ENCODE measurements at regions not wholly inside any gene's neighbourhood (a gene's known extent, or its start where the extent isn't known, plus 50 kb on each side); places are given as distances from the start of the nearest gene placed in this dataset.

DNA sequence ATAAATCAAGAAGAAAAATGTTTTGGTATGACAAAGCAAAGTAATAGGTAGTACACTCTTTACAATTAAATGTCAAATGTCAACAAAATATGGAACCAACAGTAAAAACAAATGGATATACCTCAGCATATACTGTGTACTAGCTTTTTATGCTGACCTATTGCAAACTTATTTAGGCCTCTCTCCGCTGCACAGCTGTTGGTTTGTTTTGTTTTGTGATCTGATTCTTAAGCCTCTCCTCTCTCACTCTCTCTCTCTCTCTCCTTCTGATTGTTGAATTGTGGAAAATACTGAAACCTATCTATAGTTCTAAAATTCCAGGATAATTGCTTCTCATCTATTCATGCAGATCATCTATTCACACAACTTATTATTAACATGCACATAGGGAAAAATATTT, 154.9 kb upstream of the ARHGAP28 start:
- DNase-seq, result no peak

GRCh38 chr18:6575908-6576307, 153.6 kb upstream of the ARHGAP28 start:
- no peak for DNase-seq

- DNase-seq, result peak; percentile 26
Measured at GRCh38 chr18:6576718-6577375, 152.7 kb upstream of the ARHGAP28 start.

- no peak for DNase-seq
Measured at GRCh38 chr18:6578686-6579085, 150.8 kb upstream of the ARHGAP28 start.

- DNase-seq, result no peak
Measured at GRCh38 chr18:6579486-6579885, 150.0 kb upstream of the ARHGAP28 start.

DNA sequence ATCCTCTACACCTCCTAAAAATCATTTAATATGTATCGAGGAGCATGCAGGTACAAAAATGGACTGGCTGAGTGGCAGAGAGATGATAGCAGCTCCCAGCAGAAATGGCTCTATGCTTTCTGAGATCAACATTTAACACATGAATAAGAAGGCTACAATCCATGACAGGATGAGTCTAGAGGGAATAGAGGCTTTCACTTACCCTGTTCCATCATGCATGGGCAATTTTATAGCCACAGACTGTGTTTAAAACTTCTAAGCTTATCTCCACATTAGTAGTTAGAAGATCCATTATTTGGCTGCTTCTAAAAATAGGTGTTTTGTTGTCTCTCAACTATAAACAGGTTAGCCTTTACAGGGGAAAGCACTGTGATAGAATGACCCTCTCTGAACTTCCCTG, 149.1 kb upstream of the ARHGAP28 start:
- DNase-seq, result no peak

DNA sequence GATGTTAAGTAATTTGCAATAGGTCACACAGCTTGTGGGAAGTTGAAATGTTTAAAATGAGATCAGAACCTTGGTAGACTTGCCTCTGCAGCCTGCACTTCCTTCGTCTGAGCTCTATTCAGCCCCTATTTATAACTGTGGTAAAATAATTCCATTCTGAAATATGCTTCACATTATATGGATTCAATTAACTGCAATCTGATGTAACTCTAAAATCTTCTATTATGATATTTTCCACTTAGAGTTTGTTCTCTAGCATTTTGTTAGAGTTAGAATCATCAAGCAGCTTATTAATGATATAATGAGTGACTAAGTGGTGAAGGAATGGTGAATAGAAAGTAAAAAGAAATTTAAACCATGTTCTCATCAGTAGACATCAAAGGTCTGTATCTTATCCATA, 139.6 kb upstream of the ARHGAP28 start:
- DNase-seq, result no peak

DNA sequence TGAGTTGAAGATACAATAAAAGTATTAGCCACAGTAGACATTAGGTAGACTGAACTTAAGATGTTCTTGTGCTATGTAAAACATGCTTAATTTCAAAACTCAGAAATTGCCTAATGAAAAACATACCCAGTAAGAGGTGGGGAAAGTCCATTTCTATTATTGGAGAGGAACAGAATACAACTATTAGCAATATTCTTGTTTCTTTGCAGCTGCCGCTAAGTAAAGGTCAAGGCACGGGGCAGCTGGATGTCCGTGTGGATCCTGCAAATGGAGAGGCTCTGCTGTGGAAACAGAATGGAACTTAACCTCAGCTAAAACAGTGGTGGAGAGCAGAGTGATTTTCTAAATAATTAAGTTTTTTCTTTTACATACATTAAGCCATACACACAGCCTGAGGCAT, 139.2 kb upstream of the ARHGAP28 start:
- DNase-seq, result no peak

GRCh38 chr18:6591491-6591890, 138.0 kb upstream of the ARHGAP28 start:
- DNase-seq, result peak; percentile 48

DNA sequence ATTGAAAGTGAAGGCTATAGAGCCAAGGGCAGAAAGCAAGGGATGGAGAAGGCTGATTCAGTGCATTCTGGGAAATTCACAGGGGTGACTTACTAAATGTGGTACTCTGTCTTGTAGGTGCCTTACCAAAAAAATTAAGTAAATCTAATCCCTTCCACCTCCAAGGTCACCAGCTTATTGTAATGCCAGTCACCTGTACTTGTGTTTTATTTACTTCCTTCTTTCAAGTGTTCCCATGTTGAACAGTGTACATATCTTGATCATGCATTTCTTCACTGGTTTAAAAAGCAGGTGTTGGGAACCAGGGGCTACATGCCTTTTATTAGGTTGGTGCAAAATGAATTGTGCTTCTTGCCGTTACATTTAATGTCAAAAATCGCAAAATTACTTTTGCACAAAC, 137.0 kb upstream of the ARHGAP28 start:
- no peak for DNase-seq

GRCh38 chr18:6593142-6593885, 136.2 kb upstream of the ARHGAP28 start:
- peak; percentile 21 for DNase-seq

DNA sequence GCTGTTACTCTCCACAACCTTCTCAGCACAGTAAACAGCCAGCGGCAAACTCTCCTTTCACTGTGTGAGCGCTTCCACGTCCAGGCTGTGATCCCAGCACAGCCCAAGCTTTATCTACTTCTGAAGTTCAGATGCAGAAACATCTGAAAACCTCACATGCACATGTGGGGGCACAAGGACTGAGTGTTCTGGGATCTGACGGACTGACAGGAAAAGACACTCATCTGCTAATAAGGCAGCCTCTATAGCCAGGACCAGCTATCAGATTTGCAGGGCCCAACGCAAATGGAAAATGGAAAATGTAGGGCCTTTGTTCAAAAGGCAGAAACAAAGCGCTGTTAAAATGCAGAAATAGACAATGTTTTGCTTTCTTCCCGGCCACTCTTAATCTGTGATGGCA, 133.8 kb upstream of the ARHGAP28 start:
- no peak for DNase-seq

- no peak for DNase-seq
Measured at GRCh38 chr18:6598657-6599056, 130.9 kb upstream of the ARHGAP28 start.

DNA sequence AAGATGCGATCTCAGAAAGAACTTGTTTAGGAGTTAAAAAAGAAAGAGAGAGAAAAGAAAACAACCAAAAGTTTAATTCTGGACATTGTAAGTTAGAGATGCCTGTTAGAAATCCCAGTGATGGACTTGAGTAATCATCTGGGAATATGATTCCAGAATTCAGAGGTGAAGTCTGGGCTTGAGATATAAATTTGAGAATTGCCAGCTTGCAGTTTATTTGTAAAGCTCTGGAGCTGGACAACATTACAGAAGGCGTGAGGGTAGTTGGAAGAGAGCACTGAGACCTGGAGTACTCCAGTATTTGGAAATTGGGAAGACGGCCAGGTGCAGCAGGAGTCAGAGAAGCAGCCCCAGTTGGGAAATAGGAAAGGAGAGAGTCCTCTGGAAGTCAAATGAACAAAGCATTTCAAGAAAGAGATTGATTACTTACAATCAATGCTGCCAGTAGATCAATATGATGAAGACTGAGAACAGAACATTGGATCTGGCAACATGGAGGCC, 128.8 kb upstream of the ARHGAP28 start:
- no peak for DNase-seq

DNA sequence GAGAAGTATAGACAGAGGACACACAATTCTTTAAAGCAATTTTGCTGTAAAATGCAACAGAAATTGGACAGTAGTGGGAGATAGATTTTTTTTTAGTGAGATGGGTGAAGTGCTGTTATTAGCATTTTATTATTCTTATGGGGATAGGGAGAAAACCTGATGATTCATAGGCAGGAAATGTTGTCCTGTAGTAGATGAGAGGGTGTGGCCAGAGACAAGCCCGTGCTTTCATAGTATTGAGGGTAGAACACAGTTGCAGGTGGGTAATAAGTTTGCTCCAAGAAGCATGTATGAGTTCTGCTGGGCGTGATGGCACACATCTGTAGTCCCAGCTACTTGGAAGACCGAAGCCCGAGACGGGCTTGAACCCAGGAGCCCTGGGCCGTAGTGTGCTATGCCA, 128.3 kb upstream of the ARHGAP28 start:
- DNase-seq, result no peak

- no peak for DNase-seq
Measured at GRCh38 chr18:6602365-6602764, 127.2 kb upstream of the ARHGAP28 start.

- DNase-seq, result no peak
Measured at GRCh38 chr18:6604573-6604941, 125.0 kb upstream of the ARHGAP28 start.

DNA sequence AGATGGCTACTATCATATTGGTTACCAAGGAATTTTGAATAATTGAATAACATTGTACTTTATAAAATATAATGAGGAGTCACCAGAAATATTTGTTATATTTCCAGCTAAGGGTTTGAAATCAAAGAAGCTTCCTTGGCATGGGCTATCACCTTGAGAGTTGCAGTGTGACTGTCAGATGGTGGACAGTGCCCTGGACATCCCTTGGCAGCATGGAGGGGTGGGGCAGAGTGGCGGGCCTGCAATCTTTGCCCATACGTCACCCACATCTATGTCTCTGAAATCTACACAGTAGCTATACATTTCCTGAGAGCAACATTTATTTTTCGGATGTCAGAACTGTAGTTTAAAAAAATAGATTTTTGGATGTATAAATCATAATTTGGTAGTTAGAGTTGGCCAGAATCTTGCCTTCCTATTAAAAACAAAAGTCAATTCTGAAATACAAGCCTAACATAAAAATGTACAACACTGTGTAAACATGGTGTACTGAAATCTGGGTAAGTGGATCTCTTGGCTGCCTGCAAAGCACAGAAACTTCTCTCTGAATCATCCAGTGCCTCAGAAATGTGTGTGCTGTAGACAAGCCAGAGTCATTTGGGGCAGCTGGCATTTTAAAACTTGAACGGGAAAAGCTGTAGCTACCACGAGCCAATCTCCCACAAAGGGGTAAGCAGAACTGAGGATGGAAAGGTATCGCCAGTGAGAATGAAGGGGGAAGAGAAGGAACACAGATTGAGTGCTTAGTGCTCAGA, 124.2 kb upstream of the ARHGAP28 start:
- DNase-seq, result peak; percentile 29

DNA sequence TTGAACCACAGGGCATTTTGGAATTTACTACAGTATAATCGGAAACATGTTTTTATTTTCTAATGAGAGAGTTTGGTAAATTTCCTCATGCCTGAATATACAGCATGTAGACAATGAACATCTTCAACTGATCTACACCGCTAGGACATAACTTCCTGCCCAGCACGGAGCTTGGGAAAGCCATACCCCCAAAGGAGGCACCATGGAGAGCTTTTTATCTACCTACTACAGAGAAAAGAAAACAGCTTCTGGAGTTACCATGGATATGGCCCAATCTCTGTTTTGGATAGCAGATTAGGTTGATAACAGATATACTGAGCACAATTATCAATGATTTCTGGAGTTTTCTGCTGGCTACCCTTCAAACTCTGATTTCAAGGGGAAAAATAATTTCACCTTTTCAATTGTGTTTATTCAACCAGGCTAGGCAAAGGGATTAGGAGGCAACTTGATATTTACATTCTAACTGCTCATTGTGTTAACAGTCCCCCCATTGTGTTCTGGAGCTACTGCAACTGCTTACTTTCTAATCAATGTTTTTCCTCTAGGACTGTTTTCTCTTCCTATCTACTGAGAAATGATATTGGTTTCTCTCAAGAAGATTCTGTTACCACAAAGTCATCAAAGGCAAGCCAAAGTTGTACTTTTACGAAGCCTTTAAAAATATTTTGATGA, 123.0 kb upstream of the ARHGAP28 start:
- DNase-seq, result no peak

DNA sequence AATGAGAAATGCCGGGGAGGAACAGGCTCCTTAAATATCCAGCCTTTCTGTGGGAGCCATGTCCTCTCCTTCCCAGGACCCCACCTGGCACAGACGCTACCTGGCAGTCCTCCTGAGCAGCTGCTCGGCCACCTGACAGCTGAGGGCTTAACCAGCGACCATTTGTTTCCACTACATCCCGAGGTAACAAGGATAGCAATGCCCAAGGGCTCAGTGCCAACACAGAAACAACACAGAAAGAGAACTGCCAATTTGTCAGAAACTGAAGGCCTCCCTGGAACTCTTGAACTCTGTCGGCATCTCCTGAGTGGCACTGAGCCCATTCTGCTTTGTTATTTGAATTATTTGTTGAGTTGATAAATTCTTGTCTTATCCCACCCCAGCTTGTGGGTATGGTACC, 122.2 kb upstream of the ARHGAP28 start:
- DNase-seq, result no peak

- DNase-seq, result no peak
Measured at GRCh38 chr18:6609666-6610264, 119.8 kb upstream of the ARHGAP28 start.

GRCh38 chr18:6610466-6610865, 119.0 kb upstream of the ARHGAP28 start:
- DNase-seq, result no peak

DNA sequence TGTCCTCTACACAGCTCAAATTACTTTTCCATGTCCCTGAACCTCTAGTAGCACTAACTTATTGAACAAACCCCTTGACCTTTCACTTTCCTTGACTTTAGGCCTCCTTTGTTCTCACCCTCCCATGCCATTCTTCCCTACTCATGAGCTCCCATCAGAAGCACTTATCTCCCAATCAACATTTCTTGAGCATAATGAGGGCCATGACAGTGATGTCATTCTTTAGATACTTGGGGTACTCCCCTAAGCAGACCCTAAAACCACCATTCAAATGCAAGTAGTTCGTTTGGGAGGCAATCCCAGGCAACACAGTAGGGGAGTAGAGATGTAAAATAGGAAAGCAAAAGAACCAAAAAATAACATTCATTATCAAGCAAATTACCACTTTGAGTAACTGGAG, 115.9 kb upstream of the ARHGAP28 start:
- DNase-seq, result no peak
